VCaP (cell line): ENCODE measurements at regions not wholly inside any gene's neighbourhood (a gene's known extent, or its start where the extent isn't known, plus 50 kb on each side); places are given as distances from the start of the nearest gene placed in this dataset.
"Not testable (repeated sequence)": the region's sequence is repeated elsewhere in the genome, so short reads cannot be mapped to it uniquely, and the experiment has no call there.

Experiments used
- H3K27ac ChIP-seq: fragments of 450-650 bp; 2 replicates; pipeline ENCODE4 v1.5.1; 2017
- TF ChIP-seq, protein P1 (sequence below): fragments of 450-650 bp; conservative IDR thresholded peaks from 2 replicates; pipeline ENCODE4 v1.5.1; 2017; ENCODE audit warnings: mild to moderate bottlenecking, moderate library complexity

DNA sequence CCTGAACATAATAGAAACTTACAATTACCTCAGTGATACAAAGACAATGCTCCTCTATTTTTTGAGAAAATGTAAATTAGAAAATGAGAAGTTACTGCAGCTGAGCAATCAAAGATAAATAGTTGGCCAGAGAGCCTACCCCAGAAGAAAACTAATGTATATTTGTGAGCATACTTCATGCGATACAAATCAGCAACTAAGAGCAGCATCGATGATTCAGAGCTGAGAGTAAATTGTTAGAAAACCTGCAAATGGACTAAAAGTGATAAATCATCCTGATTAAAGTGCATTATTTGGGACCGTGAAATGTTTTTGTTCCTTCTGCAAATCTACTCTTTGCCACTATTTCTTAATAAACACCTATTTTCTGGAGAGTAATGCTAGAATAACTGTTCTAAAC lies 285.7 kb downstream of the PPP1R3A start:
- no peak overlapping the region for H3K27ac ChIP-seq
- TF ChIP-seq, protein P1, sequence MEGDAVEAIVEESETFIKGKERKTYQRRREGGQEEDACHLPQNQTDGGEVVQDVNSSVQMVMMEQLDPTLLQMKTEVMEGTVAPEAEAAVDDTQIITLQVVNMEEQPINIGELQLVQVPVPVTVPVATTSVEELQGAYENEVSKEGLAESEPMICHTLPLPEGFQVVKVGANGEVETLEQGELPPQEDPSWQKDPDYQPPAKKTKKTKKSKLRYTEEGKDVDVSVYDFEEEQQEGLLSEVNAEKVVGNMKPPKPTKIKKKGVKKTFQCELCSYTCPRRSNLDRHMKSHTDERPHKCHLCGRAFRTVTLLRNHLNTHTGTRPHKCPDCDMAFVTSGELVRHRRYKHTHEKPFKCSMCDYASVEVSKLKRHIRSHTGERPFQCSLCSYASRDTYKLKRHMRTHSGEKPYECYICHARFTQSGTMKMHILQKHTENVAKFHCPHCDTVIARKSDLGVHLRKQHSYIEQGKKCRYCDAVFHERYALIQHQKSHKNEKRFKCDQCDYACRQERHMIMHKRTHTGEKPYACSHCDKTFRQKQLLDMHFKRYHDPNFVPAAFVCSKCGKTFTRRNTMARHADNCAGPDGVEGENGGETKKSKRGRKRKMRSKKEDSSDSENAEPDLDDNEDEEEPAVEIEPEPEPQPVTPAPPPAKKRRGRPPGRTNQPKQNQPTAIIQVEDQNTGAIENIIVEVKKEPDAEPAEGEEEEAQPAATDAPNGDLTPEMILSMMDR: no peak

DNA sequence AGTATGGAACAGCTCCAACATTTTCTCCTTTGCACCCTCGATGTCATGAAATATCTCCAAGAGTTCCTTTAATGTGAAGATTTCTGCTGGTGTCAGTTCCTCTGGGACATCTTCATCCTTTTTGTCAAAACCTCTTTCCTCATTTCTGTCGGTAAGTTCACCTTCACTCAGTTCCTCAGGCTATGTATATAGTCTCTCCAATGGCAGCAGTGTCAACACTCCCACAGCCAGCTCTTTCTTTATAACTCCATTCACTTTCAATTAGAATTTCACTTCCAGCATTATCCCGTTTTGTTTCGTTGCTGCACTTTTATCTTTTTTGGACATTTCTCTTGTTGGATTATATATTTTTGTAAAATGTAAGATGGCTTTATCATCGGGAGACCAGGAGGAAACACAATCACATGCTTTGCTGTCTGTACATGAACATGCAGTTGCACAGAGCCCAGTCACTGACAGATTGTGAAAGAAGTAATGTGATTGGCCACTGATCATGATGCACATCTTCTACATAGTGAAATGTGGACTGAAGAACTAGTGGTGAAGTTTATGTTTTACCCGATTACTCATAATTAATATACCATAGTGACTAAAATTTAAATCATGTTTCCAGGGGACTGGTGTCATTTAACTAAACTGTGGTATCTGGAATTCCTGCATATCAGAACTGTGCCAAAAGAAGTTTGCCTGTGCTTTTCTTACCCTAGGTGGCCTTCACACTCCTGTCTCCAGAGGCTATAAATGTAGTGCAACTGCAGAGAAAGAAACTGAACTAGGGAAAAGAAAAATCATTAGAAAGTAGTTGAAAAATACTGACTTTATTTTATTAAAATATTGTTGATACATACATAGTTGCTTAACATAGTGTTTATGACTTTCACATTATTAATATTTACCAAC lies 289.6 kb downstream of the PPP1R3A start:
- no peak overlapping the region for H3K27ac ChIP-seq
- TF ChIP-seq, protein P1: no peak

DNA sequence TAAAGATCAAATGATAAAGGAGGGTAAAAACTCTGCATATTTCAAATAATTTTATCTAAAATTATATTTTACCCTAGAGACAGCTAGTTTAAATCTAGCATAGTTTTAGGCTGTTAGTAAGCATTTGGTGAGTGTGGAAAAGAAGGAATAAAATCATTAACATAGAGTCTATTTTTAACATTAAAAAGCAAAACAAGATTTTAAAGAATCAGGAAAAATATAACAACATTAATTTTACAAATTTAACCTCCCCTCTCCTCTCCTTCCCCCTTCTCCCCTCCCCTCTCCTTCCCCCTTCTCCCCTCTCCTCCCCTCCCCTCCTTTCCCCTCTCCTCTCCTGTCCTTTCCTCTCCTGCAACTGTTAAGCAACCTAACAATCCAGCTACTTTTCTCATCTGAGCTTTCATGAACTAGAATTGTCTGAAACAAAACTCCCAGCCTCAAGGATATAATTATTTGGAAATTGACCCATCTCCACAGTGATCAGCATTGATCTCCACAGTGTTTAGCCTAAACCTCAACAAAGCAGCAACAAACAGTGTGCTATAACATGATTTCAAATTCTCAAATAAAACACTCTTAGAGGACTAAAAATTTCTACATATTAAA lies 293.2 kb downstream of the PPP1R3A start:
- H3K27ac ChIP-seq: no peak overlapping the region
- TF ChIP-seq, protein P1: no peak

DNA sequence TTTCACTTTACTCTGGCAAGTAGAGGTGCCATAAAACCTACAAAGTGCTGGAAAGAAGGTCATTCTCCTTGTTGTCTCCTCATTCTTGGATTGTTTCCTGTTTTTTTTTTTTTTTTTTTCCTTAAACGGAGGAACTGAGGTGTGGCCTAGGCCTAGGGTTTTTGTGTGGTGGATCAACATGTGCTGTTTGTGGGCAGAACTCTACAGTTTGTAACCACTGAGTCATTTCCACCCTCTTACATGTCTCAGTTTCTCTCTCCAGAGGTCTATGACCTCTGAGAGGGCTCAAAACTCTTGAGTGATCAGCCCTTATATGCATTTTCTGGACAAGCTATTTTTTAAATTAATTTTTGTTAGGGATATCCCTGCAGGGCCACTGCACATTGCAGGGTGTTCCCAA lies 296.0 kb downstream of the PPP1R3A start:
- H3K27ac ChIP-seq: no peak overlapping the region
- TF ChIP-seq, protein P1: no peak

DNA sequence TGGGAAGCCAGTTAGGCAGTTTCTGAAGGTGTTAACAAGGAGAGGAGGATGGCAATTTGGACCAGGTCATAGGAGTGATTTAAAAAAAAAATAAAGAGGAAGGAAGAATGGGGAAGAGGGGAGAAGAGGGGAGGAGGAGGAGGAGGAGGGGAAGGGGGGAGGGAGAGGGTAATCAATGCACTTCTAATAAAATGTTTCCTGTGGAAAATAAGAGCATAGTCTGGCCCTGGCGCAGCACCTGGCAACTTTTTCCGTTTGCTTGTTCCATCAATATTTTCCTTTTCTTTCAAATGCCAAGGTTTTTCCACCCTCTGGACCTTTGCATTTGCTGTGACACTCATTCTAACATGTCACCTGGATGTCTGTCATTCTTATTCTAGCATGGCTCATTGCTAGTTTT lies 308.2 kb downstream of the PPP1R3A start:
- TF ChIP-seq, protein P1: no peak
- no peak overlapping the region for H3K27ac ChIP-seq

DNA sequence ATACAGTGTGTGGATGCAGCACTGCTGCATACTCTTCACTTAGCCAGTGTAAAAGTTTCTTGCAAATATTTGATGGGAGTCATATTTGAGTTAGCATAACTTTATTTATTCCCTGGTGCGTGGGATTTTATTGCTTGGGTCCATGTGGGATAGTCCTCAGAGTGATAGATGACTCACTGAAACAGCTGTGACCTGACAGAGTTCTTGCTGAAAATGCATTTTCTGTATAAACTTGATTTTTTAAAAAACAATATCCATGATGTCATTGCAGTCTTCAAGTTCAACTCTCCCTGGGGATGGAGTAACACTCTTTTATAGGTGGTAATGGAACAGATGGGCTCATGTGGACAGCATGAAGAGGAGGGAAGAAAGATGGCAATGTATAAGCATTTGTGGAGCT lies 310.0 kb downstream of the PPP1R3A start:
- TF ChIP-seq, protein P1: no peak
- no peak overlapping the region for H3K27ac ChIP-seq

DNA sequence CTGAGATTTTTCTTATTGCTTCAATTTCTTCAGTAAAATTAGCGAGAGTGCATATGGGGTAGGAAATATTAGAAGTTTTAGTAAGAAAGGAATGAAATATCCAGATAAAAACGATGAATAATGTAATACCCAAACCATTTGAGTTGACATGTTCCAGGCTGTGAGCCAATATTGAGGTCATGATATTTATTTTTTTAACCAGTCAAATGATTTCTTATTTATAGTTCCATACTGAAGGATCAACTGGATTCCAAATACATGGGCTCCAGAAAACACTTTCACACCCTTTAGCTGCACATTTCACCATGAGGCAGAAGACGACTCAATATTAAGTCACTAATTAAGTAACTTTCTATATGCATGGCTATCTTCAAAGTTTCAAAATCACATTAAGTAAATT lies 312.5 kb downstream of the PPP1R3A start:
- H3K27ac ChIP-seq: no peak overlapping the region
- TF ChIP-seq, protein P1: no peak

DNA sequence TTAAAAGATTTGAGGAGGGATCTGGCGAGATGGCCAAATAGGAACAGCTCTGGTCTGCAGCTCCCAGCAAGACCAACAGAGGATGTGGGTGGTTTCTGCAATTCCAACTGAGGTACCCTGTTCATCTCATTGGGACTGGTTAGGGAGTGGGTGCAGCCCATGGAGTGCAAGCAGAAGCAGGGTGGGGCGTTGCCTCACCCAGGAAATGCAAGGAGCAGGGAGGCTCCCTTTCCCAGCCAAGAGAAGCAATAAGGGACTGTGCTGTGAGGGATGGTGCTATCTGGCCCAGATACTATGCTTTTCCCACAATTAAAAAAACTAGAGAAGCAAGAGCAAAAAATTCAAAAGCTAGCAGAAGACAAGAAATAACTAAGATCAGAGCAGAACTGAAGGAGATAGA lies 318.4 kb downstream of the PPP1R3A start:
- not testable (repeated sequence) for H3K27ac ChIP-seq

DNA sequence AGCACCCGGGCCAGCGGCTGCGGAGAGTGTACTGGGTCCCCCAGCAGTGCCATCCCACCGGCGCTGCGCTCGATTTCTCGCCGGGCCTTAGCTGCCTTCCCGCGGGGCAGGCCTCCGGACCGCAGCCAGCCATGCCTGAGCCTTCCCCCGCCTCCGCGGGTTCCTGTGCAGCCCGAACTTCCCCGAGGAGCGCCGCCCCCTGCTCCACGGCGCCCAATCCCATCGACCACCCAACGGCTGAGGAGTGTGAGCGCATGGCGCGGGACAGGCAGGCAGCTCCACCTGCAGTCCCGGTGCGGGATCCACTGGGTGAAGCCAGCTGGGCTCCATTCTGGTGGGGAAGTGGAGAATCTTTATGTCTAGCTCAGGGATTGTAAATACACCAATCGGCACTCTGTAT lies 325.4 kb downstream of the PPP1R3A start:
- H3K27ac ChIP-seq: not testable (repeated sequence)

DNA sequence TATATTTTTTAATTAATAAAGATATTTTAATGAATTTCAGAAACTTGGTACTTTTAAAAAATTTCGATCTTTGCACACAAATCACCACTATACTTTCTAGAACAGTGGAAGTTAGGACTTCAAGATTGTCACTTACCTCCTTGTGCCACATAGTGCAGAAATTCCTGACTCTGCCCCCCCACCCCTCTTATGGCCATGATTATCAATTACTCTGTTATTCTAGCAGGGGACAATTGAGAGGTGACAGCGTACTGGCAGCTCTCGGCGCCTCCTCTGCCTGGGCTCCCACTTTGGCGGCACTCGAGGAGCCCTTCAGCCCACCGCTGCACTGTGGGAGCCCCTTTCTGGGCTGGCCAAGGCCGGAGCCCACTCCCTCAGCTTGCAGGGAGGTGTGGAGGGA lies 325.9 kb downstream of the PPP1R3A start:
- not testable (repeated sequence) for H3K27ac ChIP-seq
